ENCODE measurements at regions not wholly inside any gene's neighbourhood (a gene's known extent, or its start where the extent isn't known, plus 50 kb on each side); places are given as distances from the start of the nearest gene placed in this dataset.
A peak's percentile ranks its signal among the peaks of the same experiment; 100 is the strongest.
"Not testable (repeated sequence)": the region's sequence is repeated elsewhere in the genome, so short reads cannot be mapped to it uniquely, and the experiment has no call there.

DNA sequence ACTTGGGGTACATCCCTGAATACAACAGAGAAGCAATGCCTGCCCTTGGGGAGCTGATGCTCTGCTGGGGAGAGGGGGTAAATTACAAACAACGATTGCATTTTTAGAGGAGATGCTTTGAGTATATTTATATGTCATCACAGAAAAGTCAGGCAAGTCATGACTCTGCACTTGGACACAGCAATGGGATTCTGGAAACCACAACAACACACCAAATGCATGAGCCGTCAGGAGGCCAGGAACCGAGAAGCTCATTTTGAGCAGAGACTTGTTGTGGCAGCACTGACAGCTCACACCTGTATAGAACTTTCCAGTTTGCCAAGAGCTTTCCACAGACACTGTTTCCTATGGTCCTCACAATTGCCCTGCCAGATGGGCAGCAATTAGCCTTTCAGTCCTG is 113.2 kb upstream of the RBPJ start:
- no CpG with 5 or more reads among the region's 3 CpGs for WGBS (ENCODE audit: extremely low coverage, insufficient coverage, low lambda C conversion rate)
- H3K4me3 ChIP-seq (ENCODE audit: low read length), result no peak overlapping the region
- no peak overlapping the region for H3K4ac ChIP-seq (ENCODE audit: low read depth, low read length)
- H3K9ac ChIP-seq (ENCODE audit: low read length), result no peak overlapping the region
- no peaks in the 10 kb centered on the region for H3K4me1 ChIP-seq (ENCODE audit: control insufficient read depth, low read depth, low read length)
- DNase-seq, result no peak
- H3K36me3 ChIP-seq (ENCODE audit: control insufficient read depth, insufficient read depth, low read length), result no peaks in the 10 kb centered on the region
- no peaks in the 10 kb centered on the region for H3K79me1 ChIP-seq (ENCODE audit: low read length)
- no peaks in the 10 kb centered on the region for H3K79me2 ChIP-seq (ENCODE audit: control insufficient read depth, insufficient read depth, low read length)
- H2AK5ac ChIP-seq (ENCODE audit: low read length), result no peak overlapping the region
- no peak overlapping the region for H3K27ac ChIP-seq (ENCODE audit: low read depth, low read length)
- no peak overlapping the region for H2BK120ac ChIP-seq (ENCODE audit: low read depth, low read length)
- H3K23ac ChIP-seq (ENCODE audit: low read length), result no peak overlapping the region
- no peak overlapping the region for H3K4me2 ChIP-seq (ENCODE audit: low read length)
- no peak overlapping the region for H3K56ac ChIP-seq (ENCODE audit: low read length)
- no peak overlapping the region for H4K5ac ChIP-seq (ENCODE audit: low read length)
- H2BK15ac ChIP-seq (replicated peaks; ENCODE audit: low read depth), result no peak overlapping the region
- H2BK5ac ChIP-seq (ENCODE audit: low read length), result no peak overlapping the region
- H3K27me3 ChIP-seq (ENCODE audit: insufficient read depth, low read length, poor library complexity), result no peaks in the 10 kb centered on the region
- no peak overlapping the region for H3K18ac ChIP-seq (ENCODE audit: low read length)
- H4K8ac ChIP-seq (ENCODE audit: low read depth, low read length), result no peak overlapping the region

DNA sequence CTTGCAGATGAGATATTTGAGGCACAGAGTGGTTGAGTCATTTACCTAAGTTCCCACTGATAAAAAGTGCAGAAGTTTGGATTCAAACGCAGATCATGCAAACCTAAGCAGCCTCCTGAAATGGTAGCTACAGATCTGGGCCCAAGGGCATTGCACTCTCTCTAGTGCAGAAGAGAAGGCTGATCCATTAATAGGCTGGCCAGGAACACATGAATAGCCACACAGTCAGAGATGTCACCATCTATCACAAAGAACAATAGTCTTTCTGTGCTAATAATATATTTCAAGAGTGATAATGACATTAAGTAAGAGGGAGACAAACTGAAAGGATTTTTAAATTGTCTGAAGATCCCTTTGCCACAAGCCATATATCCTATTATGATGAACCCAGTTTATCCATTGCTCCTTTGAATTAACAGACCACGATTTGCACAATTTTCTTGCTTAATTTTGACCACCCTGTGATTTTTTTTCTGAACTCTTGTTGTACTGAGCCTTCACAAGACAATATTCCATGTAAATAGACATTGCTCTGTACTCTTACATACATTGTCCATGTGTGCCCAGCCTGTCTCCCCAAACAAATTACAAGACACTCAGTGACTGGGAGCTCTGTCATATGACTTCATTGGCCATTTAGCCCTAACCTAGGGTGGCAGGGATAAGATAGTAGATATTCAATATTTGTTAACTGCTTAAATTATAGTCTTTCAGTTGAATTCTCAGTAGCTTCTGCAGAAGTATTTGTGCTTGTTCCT is 112.4 kb upstream of the RBPJ start:
- no peaks in the 10 kb centered on the region for H3K79me2 ChIP-seq (ENCODE audit: control insufficient read depth, insufficient read depth, low read length)
- no peak for DNase-seq
- H2BK5ac ChIP-seq (ENCODE audit: low read length), result no peak overlapping the region
- H3K23ac ChIP-seq (ENCODE audit: low read length), result no peak overlapping the region
- H4K5ac ChIP-seq (ENCODE audit: low read length), result no peak overlapping the region
- H3K56ac ChIP-seq (ENCODE audit: low read length), result no peak overlapping the region
- H3K4me1 ChIP-seq (ENCODE audit: control insufficient read depth, low read depth, low read length), result no peaks in the 10 kb centered on the region
- WGBS (ENCODE audit: extremely low coverage, insufficient coverage, low lambda C conversion rate), result no CpG with 5 or more reads among the region's 2 CpGs
- H3K4ac ChIP-seq (ENCODE audit: low read depth, low read length), result no peak overlapping the region
- no peak overlapping the region for H2BK15ac ChIP-seq (replicated peaks; ENCODE audit: low read depth)
- no peak overlapping the region for H3K4me2 ChIP-seq (ENCODE audit: low read length)
- H2BK120ac ChIP-seq (ENCODE audit: low read depth, low read length), result no peak overlapping the region
- H3K27me3 ChIP-seq (ENCODE audit: insufficient read depth, low read length, poor library complexity), result no peaks in the 10 kb centered on the region
- H3K79me1 ChIP-seq (ENCODE audit: low read length), result no peaks in the 10 kb centered on the region
- no peak overlapping the region for H4K8ac ChIP-seq (ENCODE audit: low read depth, low read length)
- H3K27ac ChIP-seq (ENCODE audit: low read depth, low read length), result no peak overlapping the region
- no peaks in the 10 kb centered on the region for H3K36me3 ChIP-seq (ENCODE audit: control insufficient read depth, insufficient read depth, low read length)
- no peak overlapping the region for H2AK5ac ChIP-seq (ENCODE audit: low read length)
- no peak overlapping the region for H3K4me3 ChIP-seq (ENCODE audit: low read length)
- H3K9ac ChIP-seq (ENCODE audit: low read length), result no peak overlapping the region
- H3K18ac ChIP-seq (ENCODE audit: low read length), result no peak overlapping the region

DNA sequence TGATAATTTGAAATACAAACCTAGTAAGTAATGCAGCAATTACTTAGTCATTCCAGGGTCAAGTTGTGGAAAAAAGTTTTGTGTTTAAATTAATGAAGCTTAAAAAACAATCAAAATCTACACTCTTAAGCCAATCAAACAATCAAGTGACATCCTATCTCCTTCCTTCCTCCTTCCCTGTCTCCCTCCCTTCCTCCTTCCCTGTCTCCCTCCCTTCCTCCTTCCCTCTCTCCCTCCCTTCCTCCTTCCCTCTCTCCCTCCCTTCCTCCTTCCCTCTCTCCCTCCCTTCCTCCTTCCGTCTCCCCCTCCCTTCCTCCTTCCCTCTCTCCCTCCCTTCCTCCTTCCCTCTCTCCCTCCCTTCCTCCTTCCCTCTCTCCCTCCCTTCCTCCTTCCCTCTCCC is 111.4 kb upstream of the RBPJ start:
- H3K23ac ChIP-seq (ENCODE audit: low read length), result not testable (repeated sequence)

DNA sequence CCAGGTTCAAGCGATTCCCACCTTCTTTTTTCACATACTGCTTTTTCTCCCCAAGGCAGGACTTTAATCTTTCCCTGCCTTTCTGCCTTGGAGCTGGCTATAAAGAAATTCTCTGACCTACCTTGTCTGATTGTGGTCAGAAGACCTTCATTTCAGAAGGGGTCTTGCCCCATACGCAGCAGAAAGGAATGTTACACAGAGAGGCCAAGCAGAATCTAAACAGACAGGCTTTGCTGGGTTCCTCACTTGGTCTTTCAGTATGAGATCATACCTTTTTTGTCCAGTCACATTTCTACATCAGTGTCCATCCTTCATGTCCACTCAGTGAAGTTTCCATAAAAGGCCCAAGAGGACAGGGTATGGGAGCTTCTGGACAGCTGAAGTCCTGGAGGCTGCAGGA is 108.3 kb upstream of the RBPJ start:
- Histone ChIP-seq H2BK120ac (ENCODE audit: low read depth, low read length) (no peak overlapping the region), H2AK5ac (ENCODE audit: low read length) (no peak overlapping the region), H3K4me1 (ENCODE audit: control insufficient read depth, low read depth, low read length) (no peaks in the 10 kb centered on the region), H3K79me1 (ENCODE audit: low read length) (no peaks in the 10 kb centered on the region), H3K4me3 (ENCODE audit: low read length) (no peak overlapping the region), H3K18ac (ENCODE audit: low read length) (no peak overlapping the region), H3K56ac (ENCODE audit: low read length) (no peak overlapping the region), H3K9ac (ENCODE audit: low read length) (no peak overlapping the region), H3K36me3 (ENCODE audit: control insufficient read depth, insufficient read depth, low read length) (no peaks in the 10 kb centered on the region), H3K27ac (ENCODE audit: low read depth, low read length) (no peak overlapping the region), H4K8ac (ENCODE audit: low read depth, low read length) (no peak overlapping the region), H3K4me2 (ENCODE audit: low read length) (no peak overlapping the region), H3K4ac (ENCODE audit: low read depth, low read length) (no peak overlapping the region), H3K27me3 (ENCODE audit: insufficient read depth, low read length, poor library complexity) (no peaks in the 10 kb centered on the region), H2BK15ac (replicated peaks; ENCODE audit: low read depth) (no peak overlapping the region), H3K79me2 (ENCODE audit: control insufficient read depth, insufficient read depth, low read length) (no peaks in the 10 kb centered on the region), H2BK5ac (ENCODE audit: low read length) (no peak overlapping the region), H3K23ac (ENCODE audit: low read length) (no peak overlapping the region), H4K5ac (ENCODE audit: low read length) (no peak overlapping the region)
- no CpG with 5 or more reads among the region's 2 CpGs for WGBS (ENCODE audit: extremely low coverage, insufficient coverage, low lambda C conversion rate)
- DNase-seq, result no peak

More for the DNA sequence above, 111.4 kb upstream of the RBPJ start:
- H3K4me1 ChIP-seq (ENCODE audit: control insufficient read depth, low read depth, low read length); DNase-seq; H3K27me3 ChIP-seq (ENCODE audit: insufficient read depth, low read length, poor library complexity); H3K4me2 ChIP-seq (ENCODE audit: low read length); H2AK5ac ChIP-seq (ENCODE audit: low read length); H3K56ac ChIP-seq (ENCODE audit: low read length); H3K4me3 ChIP-seq (ENCODE audit: low read length); H3K18ac ChIP-seq (ENCODE audit: low read length); H4K8ac ChIP-seq (ENCODE audit: low read depth, low read length); H2BK15ac ChIP-seq (replicated peaks; ENCODE audit: low read depth); H2BK5ac ChIP-seq (ENCODE audit: low read length); H3K79me1 ChIP-seq (ENCODE audit: low read length); H4K5ac ChIP-seq (ENCODE audit: low read length); H2BK120ac ChIP-seq (ENCODE audit: low read depth, low read length); H3K9ac ChIP-seq (ENCODE audit: low read length); H3K4ac ChIP-seq (ENCODE audit: low read depth, low read length); H3K27ac ChIP-seq (ENCODE audit: low read depth, low read length); H3K36me3 ChIP-seq (ENCODE audit: control insufficient read depth, insufficient read depth, low read length); H3K79me2 ChIP-seq (ENCODE audit: control insufficient read depth, insufficient read depth, low read length): not testable (repeated sequence)
- no CpG with 5 or more reads among the region's 1 CpG for WGBS (ENCODE audit: extremely low coverage, insufficient coverage, low lambda C conversion rate)

DNA sequence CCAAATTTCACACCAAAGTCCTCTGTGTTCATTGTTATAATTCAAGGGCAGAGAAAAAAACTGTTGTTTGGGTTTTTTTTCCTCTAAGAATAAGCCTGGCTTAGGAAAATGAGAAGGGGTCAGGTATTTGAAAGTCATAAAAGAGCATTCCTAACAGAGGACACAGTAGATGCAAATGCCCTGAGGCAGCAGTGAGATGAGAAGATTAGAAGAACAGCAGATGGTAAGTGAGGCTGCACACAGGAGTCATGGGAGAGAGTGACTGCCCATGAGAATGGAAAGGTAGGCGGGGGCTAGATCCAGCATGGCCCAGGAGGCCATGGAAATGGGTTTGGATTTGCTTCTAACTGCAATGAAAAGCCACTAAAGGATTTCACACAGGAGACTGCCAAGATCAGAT is 107.5 kb upstream of the RBPJ start:
- no peak overlapping the region for H3K4me3 ChIP-seq (ENCODE audit: low read length)
- no peaks in the 10 kb centered on the region for H3K27me3 ChIP-seq (ENCODE audit: insufficient read depth, low read length, poor library complexity)
- DNase-seq, result peak; percentile 35
- no CpG with 5 or more reads among the region's 1 CpG for WGBS (ENCODE audit: extremely low coverage, insufficient coverage, low lambda C conversion rate)
- H3K4me2 ChIP-seq (ENCODE audit: low read length), result no peak overlapping the region
- H3K56ac ChIP-seq (ENCODE audit: low read length), result no peak overlapping the region
- no peaks in the 10 kb centered on the region for H3K4me1 ChIP-seq (ENCODE audit: control insufficient read depth, low read depth, low read length)
- no peak overlapping the region for H2BK15ac ChIP-seq (replicated peaks; ENCODE audit: low read depth)
- H2AK5ac ChIP-seq (ENCODE audit: low read length), result no peak overlapping the region
- H4K5ac ChIP-seq (ENCODE audit: low read length), result no peak overlapping the region
- H3K79me2 ChIP-seq (ENCODE audit: control insufficient read depth, insufficient read depth, low read length), result no peaks in the 10 kb centered on the region
- no peaks in the 10 kb centered on the region for H3K79me1 ChIP-seq (ENCODE audit: low read length)
- H3K23ac ChIP-seq (ENCODE audit: low read length), result no peak overlapping the region
- H3K18ac ChIP-seq (ENCODE audit: low read length), result no peak overlapping the region
- no peak overlapping the region for H2BK120ac ChIP-seq (ENCODE audit: low read depth, low read length)
- H3K4ac ChIP-seq (ENCODE audit: low read depth, low read length), result no peak overlapping the region
- no peak overlapping the region for H2BK5ac ChIP-seq (ENCODE audit: low read length)
- H3K36me3 ChIP-seq (ENCODE audit: control insufficient read depth, insufficient read depth, low read length), result no peaks in the 10 kb centered on the region
- no peak overlapping the region for H3K9ac ChIP-seq (ENCODE audit: low read length)
- H3K27ac ChIP-seq (ENCODE audit: low read depth, low read length), result no peak overlapping the region
- H4K8ac ChIP-seq (ENCODE audit: low read depth, low read length), result no peak overlapping the region

DNA sequence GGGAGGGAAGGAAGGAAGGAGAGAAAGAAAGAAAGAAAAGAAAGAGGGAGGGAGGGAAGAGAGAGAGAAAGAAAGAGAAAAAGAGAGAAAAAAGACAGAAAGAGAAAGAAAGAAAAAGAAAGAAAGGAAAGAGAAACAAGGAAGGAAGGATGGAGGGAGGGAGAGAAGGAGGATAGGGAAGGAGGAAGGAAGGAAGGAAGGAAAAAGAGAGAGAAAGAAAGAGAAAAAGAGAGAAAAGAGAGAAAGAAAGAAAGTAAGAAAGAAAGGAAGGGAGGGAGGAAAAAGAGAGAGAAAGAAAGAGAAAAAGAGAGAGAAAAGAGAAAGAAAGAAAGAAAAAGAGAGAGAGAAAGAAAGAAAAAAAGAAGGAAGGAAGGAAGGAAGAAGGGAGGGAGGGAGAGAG is 105.8 kb upstream of the RBPJ start:
- H3K4me1 ChIP-seq (ENCODE audit: control insufficient read depth, low read depth, low read length), result no peaks in the 10 kb centered on the region
- H3K4ac ChIP-seq (ENCODE audit: low read depth, low read length), result no peak overlapping the region
- H3K27me3 ChIP-seq (ENCODE audit: insufficient read depth, low read length, poor library complexity), result no peaks in the 10 kb centered on the region

More for the DNA sequence above, 105.8 kb upstream of the RBPJ start:
- Histone ChIP-seq H3K4me3 (ENCODE audit: low read length) (no peak overlapping the region), H3K79me2 (ENCODE audit: control insufficient read depth, insufficient read depth, low read length) (no peaks in the 10 kb centered on the region), H3K36me3 (ENCODE audit: control insufficient read depth, insufficient read depth, low read length) (no peaks in the 10 kb centered on the region), H2BK120ac (ENCODE audit: low read depth, low read length) (no peak overlapping the region), H3K79me1 (ENCODE audit: low read length) (no peaks in the 10 kb centered on the region), H2BK15ac (replicated peaks; ENCODE audit: low read depth) (no peak overlapping the region), H3K9ac (ENCODE audit: low read length) (no peak overlapping the region), H2BK5ac (ENCODE audit: low read length) (no peak overlapping the region), H3K27ac (ENCODE audit: low read depth, low read length) (no peak overlapping the region), H2AK5ac (ENCODE audit: low read length) (no peak overlapping the region), H3K56ac (ENCODE audit: low read length) (no peak overlapping the region), H3K23ac (ENCODE audit: low read length) (no peak overlapping the region), H4K8ac (ENCODE audit: low read depth, low read length) (no peak overlapping the region), H4K5ac (ENCODE audit: low read length) (no peak overlapping the region), H3K4me2 (ENCODE audit: low read length) (no peak overlapping the region), H3K18ac (ENCODE audit: low read length) (no peak overlapping the region)
- DNase-seq, result no peak

Data from mesendoderm (in vitro differentiated cells).